Osteocyte (in vitro differentiated cells): ENCODE measurements at regions not wholly inside any gene's neighbourhood (a gene's known extent, or its start where the extent isn't known, plus 50 kb on each side); places are given as distances from the start of the nearest gene placed in this dataset.
"Not testable (repeated sequence)": the region's sequence is repeated elsewhere in the genome, so short reads cannot be mapped to it uniquely, and the experiment has no call there.

ENCODE experiments used
- DNase-seq: peaks from one replicate; pipeline ENCODE4 v3.0.0; 2021; ENCODE audit warnings: mixed read lengths; ENCODE audit not compliant: unreplicated experiment; ENCODE audit errors: extremely low spot score
- H3K27ac Mint-ChIP-seq: one replicate; pipeline ENCODE4 v1.8.0; 2021; ENCODE audit warnings: mild to moderate bottlenecking, mixed read lengths; ENCODE audit not compliant: unreplicated experiment
- H3K27me3 Mint-ChIP-seq: one replicate; pipeline ENCODE4 v1.8.0; 2021; ENCODE audit warnings: mixed read lengths; ENCODE audit not compliant: unreplicated experiment
- H3K36me3 Mint-ChIP-seq: one replicate; pipeline ENCODE4 v1.8.0; 2021; ENCODE audit warnings: mixed read lengths; ENCODE audit not compliant: unreplicated experiment
- H3K4me1 Mint-ChIP-seq: one replicate; pipeline ENCODE4 v1.8.0; 2021; ENCODE audit warnings: mixed read lengths; ENCODE audit not compliant: unreplicated experiment
- H3K4me3 Mint-ChIP-seq: one replicate; pipeline ENCODE4 v1.8.0; 2021; ENCODE audit warnings: mild to moderate bottlenecking, moderate library complexity, mixed read lengths; ENCODE audit not compliant: unreplicated experiment
- H3K9me3 Mint-ChIP-seq: one replicate; pipeline ENCODE4 v1.8.0; 2021; ENCODE audit warnings: mixed read lengths; ENCODE audit not compliant: unreplicated experiment
- TF ChIP-seq, protein P1 (sequence below): fragments of 200-600 bp; sonication (generic); IDR thresholded peaks from 2 replicates; pipeline ENCODE4 v1.5.0; 2021; ENCODE audit warnings: antibody characterized with exemption, mild to moderate bottlenecking, moderate library complexity

DNA sequence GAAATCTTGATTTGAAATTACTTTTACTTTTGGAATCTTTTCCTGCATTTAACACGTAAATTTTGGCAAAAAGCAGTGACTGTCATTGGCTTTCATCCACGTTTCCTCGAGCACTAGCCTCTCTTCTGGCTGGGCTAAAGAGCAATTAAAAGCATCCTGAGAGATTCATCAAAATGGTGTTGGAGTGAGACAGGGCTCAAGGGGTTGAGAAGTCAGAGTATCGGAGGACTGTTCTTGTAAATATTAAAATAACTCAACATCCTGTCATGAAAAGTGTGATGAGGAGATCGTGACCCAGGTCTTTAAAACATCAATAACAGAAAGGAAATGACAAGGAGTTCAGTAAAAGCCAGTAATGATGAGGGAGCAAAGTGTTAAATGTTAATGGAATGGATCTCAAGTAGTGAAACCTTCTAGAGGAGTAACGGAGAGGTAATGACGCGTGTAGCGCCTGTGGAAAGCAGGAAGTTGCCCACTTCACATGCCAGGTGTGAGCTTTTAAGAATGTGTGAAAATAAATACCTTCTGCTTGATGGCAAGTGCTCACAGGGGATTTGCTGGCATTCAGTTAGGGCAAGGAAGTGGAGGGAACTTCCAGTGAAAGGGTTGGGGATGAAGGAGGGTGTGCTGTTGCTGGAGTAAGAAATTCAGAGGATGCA lies 754.4 kb downstream of the ADCYAP1 start:
- no peak overlapping the region for H3K27ac Mint-ChIP-seq
- no peaks in the 10 kb centered on the region for H3K36me3 Mint-ChIP-seq
- H3K4me1 Mint-ChIP-seq: no peaks in the 10 kb centered on the region
- no peaks in the 10 kb centered on the region for H3K27me3 Mint-ChIP-seq
- TF ChIP-seq, protein P1, sequence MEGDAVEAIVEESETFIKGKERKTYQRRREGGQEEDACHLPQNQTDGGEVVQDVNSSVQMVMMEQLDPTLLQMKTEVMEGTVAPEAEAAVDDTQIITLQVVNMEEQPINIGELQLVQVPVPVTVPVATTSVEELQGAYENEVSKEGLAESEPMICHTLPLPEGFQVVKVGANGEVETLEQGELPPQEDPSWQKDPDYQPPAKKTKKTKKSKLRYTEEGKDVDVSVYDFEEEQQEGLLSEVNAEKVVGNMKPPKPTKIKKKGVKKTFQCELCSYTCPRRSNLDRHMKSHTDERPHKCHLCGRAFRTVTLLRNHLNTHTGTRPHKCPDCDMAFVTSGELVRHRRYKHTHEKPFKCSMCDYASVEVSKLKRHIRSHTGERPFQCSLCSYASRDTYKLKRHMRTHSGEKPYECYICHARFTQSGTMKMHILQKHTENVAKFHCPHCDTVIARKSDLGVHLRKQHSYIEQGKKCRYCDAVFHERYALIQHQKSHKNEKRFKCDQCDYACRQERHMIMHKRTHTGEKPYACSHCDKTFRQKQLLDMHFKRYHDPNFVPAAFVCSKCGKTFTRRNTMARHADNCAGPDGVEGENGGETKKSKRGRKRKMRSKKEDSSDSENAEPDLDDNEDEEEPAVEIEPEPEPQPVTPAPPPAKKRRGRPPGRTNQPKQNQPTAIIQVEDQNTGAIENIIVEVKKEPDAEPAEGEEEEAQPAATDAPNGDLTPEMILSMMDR: no peak
- no peaks in the 10 kb centered on the region for H3K9me3 Mint-ChIP-seq
- H3K4me3 Mint-ChIP-seq: no peak overlapping the region
- no peak for DNase-seq

DNA sequence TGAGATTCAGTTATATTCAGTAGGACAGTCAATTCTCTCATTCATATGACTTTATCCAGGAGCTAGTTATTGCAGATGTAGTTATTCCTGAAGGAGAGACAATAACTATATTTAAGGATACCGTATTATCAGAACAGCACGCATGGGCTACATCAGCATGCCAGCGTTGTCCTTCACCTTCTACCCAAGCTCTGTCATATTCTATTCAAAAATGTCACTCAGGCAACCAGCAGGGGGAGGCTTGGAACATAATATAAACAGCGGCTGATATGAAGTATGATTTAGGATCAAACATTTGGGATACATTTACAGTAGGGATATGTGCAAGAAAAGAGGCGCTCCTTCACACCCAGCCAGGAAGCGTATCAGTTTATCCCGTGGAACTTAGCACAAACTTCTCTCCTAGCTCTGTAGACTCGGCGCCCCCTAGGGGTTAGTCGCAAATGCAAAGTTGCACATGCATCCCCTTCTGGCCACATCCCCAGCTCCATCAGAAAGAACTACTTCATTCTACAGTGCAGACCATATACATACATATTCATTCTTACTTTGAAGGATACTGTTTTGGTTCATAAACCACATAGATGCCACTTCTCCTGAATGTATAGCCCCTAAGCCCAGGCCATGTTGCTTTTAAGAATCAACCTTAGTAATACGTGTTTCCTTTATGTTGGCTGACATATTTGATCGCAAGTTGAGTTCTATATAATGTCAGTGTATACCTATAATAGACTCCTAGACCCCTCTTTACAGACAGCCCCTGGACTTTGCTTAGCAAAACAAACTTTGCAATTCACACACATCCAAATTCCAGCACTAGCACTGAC lies 759.4 kb downstream of the ADCYAP1 start:
- Mint-ChIP-seq H3K36me3 (no peaks in the 10 kb centered on the region), H3K27ac (no peak overlapping the region), H3K27me3 (no peaks in the 10 kb centered on the region), H3K4me1 (no peaks in the 10 kb centered on the region), H3K4me3 (no peak overlapping the region), H3K9me3 (no peaks in the 10 kb centered on the region)
- DNase-seq: no peak
- TF ChIP-seq, protein P1: peak; percentile 53

DNA sequence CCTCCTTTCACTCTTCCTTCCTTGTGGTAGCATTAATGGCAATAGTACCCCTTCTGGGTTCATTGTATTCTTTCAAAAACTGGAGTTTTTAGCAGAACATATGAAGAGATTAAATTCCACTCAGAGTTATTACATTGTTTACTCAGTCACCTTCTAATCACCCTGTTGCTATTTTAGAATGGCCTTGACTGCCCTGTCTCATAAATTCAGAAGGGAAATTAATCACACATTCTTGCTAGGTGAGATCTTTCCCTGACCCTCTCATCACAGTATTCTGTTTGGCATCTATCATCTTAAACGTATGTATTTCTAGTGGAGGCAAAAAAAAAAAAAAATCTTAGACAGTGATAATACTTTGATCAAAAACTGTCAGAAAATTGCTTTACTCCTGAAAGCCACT lies 760.4 kb downstream of the ADCYAP1 start:
- TF ChIP-seq, protein P1: no peak
- no peaks in the 10 kb centered on the region for H3K9me3 Mint-ChIP-seq
- no peaks in the 10 kb centered on the region for H3K27me3 Mint-ChIP-seq
- no peak overlapping the region for H3K27ac Mint-ChIP-seq
- H3K4me1 Mint-ChIP-seq: no peaks in the 10 kb centered on the region
- H3K36me3 Mint-ChIP-seq: no peaks in the 10 kb centered on the region
- no peak for DNase-seq
- H3K4me3 Mint-ChIP-seq: no peak overlapping the region

DNA sequence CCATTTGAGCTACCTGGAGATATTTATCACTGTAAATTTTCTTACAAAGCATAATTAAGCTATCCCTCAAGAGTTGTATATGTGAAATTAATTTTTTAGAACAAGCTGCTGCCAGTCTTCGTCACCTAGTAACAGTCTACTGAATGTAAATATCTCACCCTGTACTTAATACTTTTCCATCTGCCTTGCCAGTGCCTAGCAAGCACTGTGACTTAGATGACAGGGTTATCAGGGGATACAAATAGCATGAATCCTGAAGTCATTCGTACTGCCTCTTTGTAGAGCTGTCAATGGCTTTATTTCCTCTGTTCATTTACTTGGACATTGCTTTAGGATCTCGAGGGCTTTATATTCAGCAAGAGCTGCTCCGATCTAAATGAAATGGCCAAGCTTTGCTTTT lies 763.6 kb downstream of the ADCYAP1 start:
- no peaks in the 10 kb centered on the region for H3K36me3 Mint-ChIP-seq
- H3K4me3 Mint-ChIP-seq: no peak overlapping the region
- no peaks in the 10 kb centered on the region for H3K4me1 Mint-ChIP-seq
- TF ChIP-seq, protein P1: no peak
- H3K27ac Mint-ChIP-seq: no peak overlapping the region
- no peaks in the 10 kb centered on the region for H3K27me3 Mint-ChIP-seq
- DNase-seq: no peak
- peaks cover 5% of the 10 kb centered on the region for H3K9me3 Mint-ChIP-seq

DNA sequence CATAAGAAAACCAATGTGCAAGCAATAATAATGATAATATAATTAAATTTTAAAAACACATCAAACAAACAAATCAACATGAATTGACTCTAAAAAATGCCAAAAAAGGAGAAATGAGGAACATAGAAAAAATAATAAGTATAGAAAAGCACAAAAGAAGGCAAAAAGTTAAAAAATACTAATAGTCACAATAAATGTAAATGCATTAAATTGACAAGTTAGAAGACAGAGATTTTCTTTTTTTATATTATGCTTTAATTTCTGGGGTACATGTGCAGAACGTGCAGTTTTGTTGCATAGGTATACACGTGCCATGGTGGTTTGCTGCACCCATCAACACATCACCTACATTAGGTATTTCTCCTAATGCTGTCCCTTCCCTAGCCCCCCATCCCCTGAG lies 767.0 kb downstream of the ADCYAP1 start:
- not testable (repeated sequence) for H3K4me1 Mint-ChIP-seq, H3K27ac Mint-ChIP-seq, H3K9me3 Mint-ChIP-seq, DNase-seq, H3K27me3 Mint-ChIP-seq, H3K4me3 Mint-ChIP-seq, H3K36me3 Mint-ChIP-seq
